ENCODE measurements at regions not wholly inside any gene's neighbourhood (a gene's known extent, or its start where the extent isn't known, plus 50 kb on each side); places are given as distances from the start of the nearest gene placed in this dataset.
"Not testable (repeated sequence)": the region's sequence is repeated elsewhere in the genome, so short reads cannot be mapped to it uniquely, and the experiment has no call there.

- DNase-seq (ENCODE audit: low read depth) = no peak
- H3K4me3 ChIP-seq (ENCODE audit: low read depth, low read length) = no peak overlapping the region
- no peak for TF ChIP-seq CTCF (IDR thresholded peaks at IDR 0.05; ENCODE audit: insufficient read depth, low read length)
Observed at GRCh38 chr20:30611239-30611984, 646.1 kb upstream of the DEFB115 start.

GRCh38 chr20:30612344-30612743 lies 645.1 kb upstream of the DEFB115 start:
- no peak for TF ChIP-seq CTCF (IDR thresholded peaks at IDR 0.05; ENCODE audit: insufficient read depth, low read length)
- H3K4me3 ChIP-seq (ENCODE audit: low read depth, low read length) = no peak overlapping the region
- no peak for DNase-seq (ENCODE audit: low read depth)

- H3K4me3 ChIP-seq (ENCODE audit: low read depth, low read length); DNase-seq (ENCODE audit: low read depth): not testable (repeated sequence)
Observed at GRCh38 chr20:30621346-30621745, 636.1 kb upstream of the DEFB115 start.

GRCh38 chr20:30624310-30624709 lies 633.2 kb upstream of the DEFB115 start:
- DNase-seq (ENCODE audit: low read depth); H3K4me3 ChIP-seq (ENCODE audit: low read depth, low read length): not testable (repeated sequence)

- DNase-seq (ENCODE audit: low read depth); H3K4me3 ChIP-seq (ENCODE audit: low read depth, low read length): not testable (repeated sequence)
Observed at GRCh38 chr20:30629376-30629775, 628.1 kb upstream of the DEFB115 start.

GRCh38 chr20:30630761-30631160 lies 626.7 kb upstream of the DEFB115 start:
- H3K4me3 ChIP-seq (ENCODE audit: low read depth, low read length) = no peak overlapping the region
- no peak for TF ChIP-seq CTCF (IDR thresholded peaks at IDR 0.05; ENCODE audit: insufficient read depth, low read length)
- no peak for DNase-seq (ENCODE audit: low read depth)

GRCh38 chr20:30631261-30631789 lies 626.1 kb upstream of the DEFB115 start:
- H3K4me3 ChIP-seq (ENCODE audit: low read depth, low read length); DNase-seq (ENCODE audit: low read depth): not testable (repeated sequence)

- not testable (repeated sequence) for H3K4me3 ChIP-seq (ENCODE audit: low read depth, low read length); DNase-seq (ENCODE audit: low read depth)
Observed at GRCh38 chr20:30632773-30633172, 624.7 kb upstream of the DEFB115 start.

GRCh38 chr20:30641522-30641921 lies 615.9 kb upstream of the DEFB115 start:
- not testable (repeated sequence) for DNase-seq (ENCODE audit: low read depth); H3K4me3 ChIP-seq (ENCODE audit: low read depth, low read length)

GRCh38 chr20:30660982-30661381 lies 596.5 kb upstream of the DEFB115 start:
- H3K4me3 ChIP-seq (ENCODE audit: low read depth, low read length); DNase-seq (ENCODE audit: low read depth): not testable (repeated sequence)

- DNase-seq (ENCODE audit: low read depth); H3K4me3 ChIP-seq (ENCODE audit: low read depth, low read length): not testable (repeated sequence)
Observed at GRCh38 chr20:30668418-30668817, 589.0 kb upstream of the DEFB115 start.

GRCh38 chr20:30669330-30670029 lies 588.0 kb upstream of the DEFB115 start:
- not testable (repeated sequence) for DNase-seq (ENCODE audit: low read depth)

GRCh38 chr20:30671120-30671519 lies 586.3 kb upstream of the DEFB115 start:
- DNase-seq (ENCODE audit: low read depth); H3K4me3 ChIP-seq (ENCODE audit: low read depth, low read length): not testable (repeated sequence)

More at GRCh38 chr20:30669330-30670029, 588.0 kb upstream of the DEFB115 start:
- H3K4me3 ChIP-seq (ENCODE audit: low read depth, low read length) = not testable (repeated sequence)

GRCh38 chr20:30675988-30676564 lies 581.4 kb upstream of the DEFB115 start:
- not testable (repeated sequence) for DNase-seq (ENCODE audit: low read depth); H3K4me3 ChIP-seq (ENCODE audit: low read depth, low read length)

GRCh38 chr20:30682236-30682635 lies 575.2 kb upstream of the DEFB115 start:
- H3K4me3 ChIP-seq (ENCODE audit: low read depth, low read length); DNase-seq (ENCODE audit: low read depth): not testable (repeated sequence)
